ENCODE measurements at regions not wholly inside any gene's neighbourhood (a gene's known extent, or its start where the extent isn't known, plus 50 kb on each side); places are given as distances from the start of the nearest gene placed in this dataset.

DNA sequence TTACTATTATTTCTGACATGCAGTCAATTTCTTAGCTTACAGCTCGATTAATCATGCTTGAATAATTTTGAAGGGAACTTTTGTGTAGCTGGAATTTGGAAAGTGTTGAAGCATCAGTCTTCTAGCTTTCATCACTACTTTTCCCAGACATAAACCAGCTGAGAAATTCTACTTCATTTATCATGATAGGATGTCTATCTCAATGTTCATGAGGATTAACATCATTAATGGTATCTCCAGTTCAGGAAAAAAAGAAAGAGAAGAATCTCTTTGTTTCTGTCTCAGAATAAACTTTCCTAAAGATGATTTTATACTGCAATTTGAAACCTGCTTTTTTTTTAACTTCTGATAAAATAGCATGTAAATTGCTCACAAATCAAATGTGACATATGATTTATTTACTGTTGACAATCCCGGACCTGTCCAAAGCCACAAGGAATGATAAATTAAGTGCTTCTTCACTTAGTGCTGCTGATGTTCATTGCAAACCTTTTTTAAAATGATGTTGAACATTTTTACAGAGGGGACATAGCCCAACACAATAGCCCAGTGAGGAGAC lies 412.1 kb upstream of the CLINT1 start:
- TF ChIP-seq, protein P1, sequence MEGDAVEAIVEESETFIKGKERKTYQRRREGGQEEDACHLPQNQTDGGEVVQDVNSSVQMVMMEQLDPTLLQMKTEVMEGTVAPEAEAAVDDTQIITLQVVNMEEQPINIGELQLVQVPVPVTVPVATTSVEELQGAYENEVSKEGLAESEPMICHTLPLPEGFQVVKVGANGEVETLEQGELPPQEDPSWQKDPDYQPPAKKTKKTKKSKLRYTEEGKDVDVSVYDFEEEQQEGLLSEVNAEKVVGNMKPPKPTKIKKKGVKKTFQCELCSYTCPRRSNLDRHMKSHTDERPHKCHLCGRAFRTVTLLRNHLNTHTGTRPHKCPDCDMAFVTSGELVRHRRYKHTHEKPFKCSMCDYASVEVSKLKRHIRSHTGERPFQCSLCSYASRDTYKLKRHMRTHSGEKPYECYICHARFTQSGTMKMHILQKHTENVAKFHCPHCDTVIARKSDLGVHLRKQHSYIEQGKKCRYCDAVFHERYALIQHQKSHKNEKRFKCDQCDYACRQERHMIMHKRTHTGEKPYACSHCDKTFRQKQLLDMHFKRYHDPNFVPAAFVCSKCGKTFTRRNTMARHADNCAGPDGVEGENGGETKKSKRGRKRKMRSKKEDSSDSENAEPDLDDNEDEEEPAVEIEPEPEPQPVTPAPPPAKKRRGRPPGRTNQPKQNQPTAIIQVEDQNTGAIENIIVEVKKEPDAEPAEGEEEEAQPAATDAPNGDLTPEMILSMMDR (IDR thresholded peaks at IDR 0.05 in 4 of 5, conservative IDR thresholded peaks at IDR 0.05 in 1 of 5) = no peak
- no peak for TF ChIP-seq POLR2A (IDR thresholded peaks at IDR 0.05)

Measured in gastrocnemius medialis (tissue), 4 donors.